Osteoblast (primary cell): ENCODE measurements at regions not wholly inside any gene's neighbourhood (a gene's known extent, or its start where the extent isn't known, plus 50 kb on each side); places are given as distances from the start of the nearest gene placed in this dataset.

Experiments used
- DNase-seq: peaks from one replicate; pipeline ENCODE4 v3.0.0; 2011; ENCODE audit warnings: low spot score, mixed read lengths; ENCODE audit not compliant: insufficient read length; ENCODE audit errors: missing footprints
- H2AFZ ChIP-seq: 2 replicates; pipeline ENCODE4 v1.6.0; 2011; ENCODE audit warnings: mild to moderate bottlenecking, low read length
- H3K27ac ChIP-seq: 2 replicates; pipeline ENCODE4 v1.5.1; 2011; ENCODE audit warnings: mild to moderate bottlenecking, low read depth, low read length, moderate library complexity
- H3K27me3 ChIP-seq: 2 replicates; pipeline ENCODE4 v1.6.0; 2012; ENCODE audit warnings: mild to moderate bottlenecking, control low read depth, inconsistent platforms, low read length, moderate library complexity; ENCODE audit not compliant: insufficient read depth
- H3K36me3 ChIP-seq: 2 replicates; pipeline ENCODE4 v1.5.1; 2011; ENCODE audit warnings: mild to moderate bottlenecking, low read length, control low read depth, moderate library complexity; ENCODE audit not compliant: insufficient read depth
- H3K4me1 ChIP-seq: 2 replicates; pipeline ENCODE4 v1.5.1; 2011; ENCODE audit warnings: mild to moderate bottlenecking, low read length, control low read depth, moderate library complexity; ENCODE audit not compliant: insufficient read depth
- H3K4me2 ChIP-seq: 2 replicates; pipeline ENCODE4 v1.6.0; 2011; ENCODE audit warnings: mild to moderate bottlenecking, low read length; ENCODE audit not compliant: insufficient read depth
- H3K4me3 ChIP-seq: fragments of 200-600 bp; sonication (generic); 3 replicates; pipeline ENCODE4 v1.5.1; 2012; ENCODE audit warnings: mild to moderate bottlenecking, low read length, inconsistent platforms; ENCODE audit not compliant: insufficient read depth
- H3K79me2 ChIP-seq: 2 replicates; pipeline ENCODE4 v1.6.0; 2012; ENCODE audit warnings: mild to moderate bottlenecking, low read length, control low read depth, inconsistent platforms; ENCODE audit not compliant: insufficient read depth
- H3K9me3 ChIP-seq: 2 replicates; pipeline ENCODE4 v1.5.1; 2011; ENCODE audit warnings: low read depth, low read length, control low read depth
- H4K20me1 ChIP-seq: 2 replicates; pipeline ENCODE4 v1.6.0; 2012; ENCODE audit warnings: mild to moderate bottlenecking, low read length, control low read depth; ENCODE audit not compliant: insufficient read depth
- TF ChIP-seq, protein P1 (sequence below): IDR thresholded peaks from 2 replicates; pipeline ENCODE4 v1.5.1; 2011; ENCODE audit warnings: mild to moderate bottlenecking, low read depth, low read length, moderate library complexity; ENCODE audit errors: extremely low read depth

- Histone ChIP-seq H3K79me2 (no peaks in the 10 kb centered on the region), H3K4me3 (no peak overlapping the region), H3K36me3 (no peaks in the 10 kb centered on the region), H4K20me1 (no peaks in the 10 kb centered on the region), H3K4me2 (no peak overlapping the region), H2AFZ (no peak overlapping the region), H3K4me1 (no peaks in the 10 kb centered on the region), H3K27ac (no peak overlapping the region), H3K27me3 (no peaks in the 10 kb centered on the region), H3K9me3 (no peaks in the 10 kb centered on the region)
- TF ChIP-seq, protein P1, sequence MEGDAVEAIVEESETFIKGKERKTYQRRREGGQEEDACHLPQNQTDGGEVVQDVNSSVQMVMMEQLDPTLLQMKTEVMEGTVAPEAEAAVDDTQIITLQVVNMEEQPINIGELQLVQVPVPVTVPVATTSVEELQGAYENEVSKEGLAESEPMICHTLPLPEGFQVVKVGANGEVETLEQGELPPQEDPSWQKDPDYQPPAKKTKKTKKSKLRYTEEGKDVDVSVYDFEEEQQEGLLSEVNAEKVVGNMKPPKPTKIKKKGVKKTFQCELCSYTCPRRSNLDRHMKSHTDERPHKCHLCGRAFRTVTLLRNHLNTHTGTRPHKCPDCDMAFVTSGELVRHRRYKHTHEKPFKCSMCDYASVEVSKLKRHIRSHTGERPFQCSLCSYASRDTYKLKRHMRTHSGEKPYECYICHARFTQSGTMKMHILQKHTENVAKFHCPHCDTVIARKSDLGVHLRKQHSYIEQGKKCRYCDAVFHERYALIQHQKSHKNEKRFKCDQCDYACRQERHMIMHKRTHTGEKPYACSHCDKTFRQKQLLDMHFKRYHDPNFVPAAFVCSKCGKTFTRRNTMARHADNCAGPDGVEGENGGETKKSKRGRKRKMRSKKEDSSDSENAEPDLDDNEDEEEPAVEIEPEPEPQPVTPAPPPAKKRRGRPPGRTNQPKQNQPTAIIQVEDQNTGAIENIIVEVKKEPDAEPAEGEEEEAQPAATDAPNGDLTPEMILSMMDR: no peak
- no peak for DNase-seq
These were observed 65.8 kb upstream of the CACNA2D3 start for GRCh38 chr3:54056521-54056920.

DNA sequence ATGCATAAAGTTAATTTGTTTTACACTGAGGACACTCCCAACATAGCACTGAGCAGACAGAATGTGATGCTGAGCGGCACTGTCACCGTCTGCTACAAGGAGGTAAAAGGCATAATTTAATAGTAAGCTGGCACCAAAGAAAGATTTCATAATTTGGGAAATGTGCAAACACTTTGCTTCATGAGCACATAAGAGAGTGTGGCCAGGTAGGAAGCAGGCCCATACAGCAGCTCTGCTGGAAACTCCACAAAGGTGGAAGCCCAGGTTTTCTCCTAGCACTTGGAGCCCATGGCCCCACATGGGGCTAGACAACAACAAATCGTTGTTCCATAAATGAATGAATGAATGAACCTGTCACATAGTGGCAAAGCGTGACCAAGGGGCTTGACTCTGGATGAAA, 68.5 kb upstream of the CACNA2D3 start:
- H3K4me2 ChIP-seq: no peak overlapping the region
- no peak for DNase-seq
- H3K9me3 ChIP-seq: no peaks in the 10 kb centered on the region
- H3K4me1 ChIP-seq: no peaks in the 10 kb centered on the region
- no peak overlapping the region for H2AFZ ChIP-seq
- no peaks in the 10 kb centered on the region for H4K20me1 ChIP-seq
- TF ChIP-seq, protein P1: no peak
- no peak overlapping the region for H3K27ac ChIP-seq
- no peaks in the 10 kb centered on the region for H3K36me3 ChIP-seq
- no peaks in the 10 kb centered on the region for H3K79me2 ChIP-seq
- H3K27me3 ChIP-seq: no peaks in the 10 kb centered on the region
- H3K4me3 ChIP-seq: no peak overlapping the region

- no peaks in the 10 kb centered on the region for H3K27me3 ChIP-seq
- no peaks in the 10 kb centered on the region for H3K9me3 ChIP-seq
- H2AFZ ChIP-seq: no peak overlapping the region
- no peaks in the 10 kb centered on the region for H3K4me1 ChIP-seq
- H3K4me2 ChIP-seq: no peak overlapping the region
- H3K27ac ChIP-seq: no peak overlapping the region
- H3K36me3 ChIP-seq: no peaks in the 10 kb centered on the region
- H4K20me1 ChIP-seq: no peaks in the 10 kb centered on the region
- no peak overlapping the region for H3K4me3 ChIP-seq
- no peak for DNase-seq
- no peaks in the 10 kb centered on the region for H3K79me2 ChIP-seq
- TF ChIP-seq, protein P1: no peak
These were observed 69.1 kb upstream of the CACNA2D3 start for GRCh38 chr3:54053211-54053610.

GRCh38 chr3:54047568-54047967, 74.8 kb upstream of the CACNA2D3 start:
- no peaks in the 10 kb centered on the region for H3K36me3 ChIP-seq
- H3K9me3 ChIP-seq: no peaks in the 10 kb centered on the region
- H3K4me3 ChIP-seq: no peak overlapping the region
- TF ChIP-seq, protein P1: no peak
- H3K27ac ChIP-seq: no peak overlapping the region
- H3K4me1 ChIP-seq: no peaks in the 10 kb centered on the region
- no peaks in the 10 kb centered on the region for H3K27me3 ChIP-seq
- no peak overlapping the region for H2AFZ ChIP-seq
- H4K20me1 ChIP-seq: no peaks in the 10 kb centered on the region
- no peak for DNase-seq
- no peaks in the 10 kb centered on the region for H3K79me2 ChIP-seq
- no peak overlapping the region for H3K4me2 ChIP-seq
